H9 (cell line): ENCODE measurements at regions not wholly inside any gene's neighbourhood (a gene's known extent, or its start where the extent isn't known, plus 50 kb on each side); places are given as distances from the start of the nearest gene placed in this dataset.
"Not testable (repeated sequence)": the region's sequence is repeated elsewhere in the genome, so short reads cannot be mapped to it uniquely, and the experiment has no call there.

ENCODE experiments used
- DNase-seq: peaks from one replicate; pipeline ENCODE4 v3.0.0-alpha.2; 2017
- H2AFZ ChIP-seq: one replicate; pipeline ENCODE4 v1.6.1; 2013; ENCODE audit warnings: mild to moderate bottlenecking, low read length, control low read depth, moderate library complexity
- H2AK5ac ChIP-seq: 2 replicates; pipeline ENCODE4 v1.6.1; 2013; ENCODE audit warnings: low read length, control low read depth, mixed read lengths; ENCODE audit not compliant: insufficient read length
- H2BK120ac ChIP-seq: one replicate; pipeline ENCODE4 v1.6.1; 2013; ENCODE audit warnings: low read depth, mild to moderate bottlenecking, low read length, control low read depth, inconsistent platforms; ENCODE audit not compliant: poor library complexity, severe bottlenecking
- H2BK12ac ChIP-seq: 2 replicates; pipeline ENCODE4 v1.6.1; 2013; ENCODE audit warnings: low read length, control low read depth, mixed read lengths, low read depth; ENCODE audit not compliant: insufficient read length
- H2BK15ac ChIP-seq: 2 replicates; pipeline ENCODE4 v1.6.1; 2013; ENCODE audit warnings: low read depth, low read length, control low read depth
- H2BK20ac ChIP-seq: one replicate; pipeline ENCODE4 v1.6.1; 2013; ENCODE audit warnings: low read depth, mild to moderate bottlenecking, low read length, control low read depth, inconsistent platforms; ENCODE audit not compliant: poor library complexity, severe bottlenecking
- H2BK5ac ChIP-seq: 2 replicates; pipeline ENCODE4 v1.6.1; 2013; ENCODE audit warnings: low read length, control low read depth, mixed read lengths; ENCODE audit not compliant: insufficient read length
- H3K14ac ChIP-seq: 2 replicates; pipeline ENCODE4 v1.6.1; 2013; ENCODE audit warnings: low read length, control low read depth; ENCODE audit not compliant: insufficient read depth
- H3K18ac ChIP-seq: 2 replicates; pipeline ENCODE4 v1.6.1; 2013; ENCODE audit warnings: low read depth, mild to moderate bottlenecking, mixed read lengths, low read length, control low read depth; ENCODE audit not compliant: insufficient read length
- H3K23ac ChIP-seq: 2 replicates; pipeline ENCODE4 v1.6.1; 2013; ENCODE audit warnings: low read length, control low read depth, mixed read lengths, low read depth; ENCODE audit not compliant: insufficient read length
- H3K23me2 ChIP-seq: 2 replicates; pipeline ENCODE4 v1.6.1; 2013; ENCODE audit warnings: low read depth, mild to moderate bottlenecking, mixed read lengths, low read length, control low read depth; ENCODE audit not compliant: insufficient read length, poor library complexity, severe bottlenecking
- H3K27ac ChIP-seq: 2 replicates; pipeline ENCODE4 v1.5.1; 2013; ENCODE audit warnings: low read length, control low read depth, mixed read lengths, low read depth; ENCODE audit not compliant: insufficient read length
- H3K27me3 ChIP-seq: 2 replicates; pipeline ENCODE4 v1.6.1; 2013; ENCODE audit warnings: low read length, control low read depth, inconsistent platforms; ENCODE audit not compliant: insufficient read depth
- H3K4ac ChIP-seq: 2 replicates; pipeline ENCODE4 v1.6.1; 2013; ENCODE audit warnings: low read depth, mild to moderate bottlenecking, control low read depth, inconsistent platforms, low read length, moderate library complexity
- H3K4me1 ChIP-seq: 2 replicates; pipeline ENCODE4 v1.6.1; 2013; ENCODE audit warnings: low read length, control low read depth, inconsistent platforms; ENCODE audit not compliant: insufficient read depth
- H3K4me2 ChIP-seq: 2 replicates; pipeline ENCODE4 v1.6.1; 2013; ENCODE audit warnings: low read length, control low read depth, mixed read lengths; ENCODE audit not compliant: insufficient read length, insufficient read depth
- H3K56ac ChIP-seq: 2 replicates; pipeline ENCODE4 v1.6.1; 2013; ENCODE audit warnings: low read depth, mild to moderate bottlenecking, mixed read lengths, low read length, control low read depth; ENCODE audit not compliant: insufficient read length
- H3K79me1 ChIP-seq: 2 replicates; pipeline ENCODE4 v1.6.1; 2013; ENCODE audit warnings: low read depth, mild to moderate bottlenecking, moderate library complexity, low read length, control low read depth, inconsistent platforms; ENCODE audit not compliant: insufficient read depth, poor library complexity, severe bottlenecking
- H3K79me2 ChIP-seq: 2 replicates; pipeline ENCODE4 v1.6.1; 2013; ENCODE audit warnings: low read length, control low read depth, inconsistent platforms; ENCODE audit not compliant: insufficient read depth
- H3K9ac ChIP-seq: 2 replicates; pipeline ENCODE4 v1.6.1; 2013; ENCODE audit warnings: low read length, control low read depth, mixed read lengths; ENCODE audit not compliant: insufficient read length; ENCODE audit errors: extremely low read depth
- H3K9me3 ChIP-seq: one replicate; pipeline ENCODE4 v1.6.1; 2013; ENCODE audit warnings: low read depth, low read length, inconsistent platforms; ENCODE audit not compliant: control insufficient read depth
- H3T11ph ChIP-seq: one replicate; pipeline ENCODE4 v1.6.1; 2013; ENCODE audit warnings: mild to moderate bottlenecking, low read length, control low read depth, inconsistent platforms
- H4K20me1 ChIP-seq: one replicate; pipeline ENCODE4 v1.6.1; 2013; ENCODE audit not compliant: control insufficient read depth, insufficient read length, insufficient read depth
- H4K5ac ChIP-seq: 2 replicates; pipeline ENCODE4 v1.6.1; 2013; ENCODE audit warnings: low read depth, mild to moderate bottlenecking, mixed read lengths, low read length, control low read depth; ENCODE audit not compliant: insufficient read length
- H4K8ac ChIP-seq: replicated peaks from 2 replicates; pipeline ENCODE4 v1.6.1; 2013; ENCODE audit warnings: low read length, control low read depth, mixed read lengths, low read depth; ENCODE audit not compliant: insufficient read length
- H4K91ac ChIP-seq: 2 replicates; pipeline ENCODE4 v1.6.1; 2013; ENCODE audit warnings: low read depth, mild to moderate bottlenecking, moderate library complexity, mixed read lengths, low read length, control low read depth; ENCODE audit not compliant: insufficient read length
- H3K27ac Mint-ChIP-seq, 3 experiments: 2 replicates in 2 of 3; 3 replicates in 1 of 3; pipeline ENCODE4 v1.8.0; 2020 to 2021; ENCODE audit warnings: mixed read lengths in 3 of 3, mild to moderate bottlenecking in 1 of 3, moderate library complexity in 1 of 3
- H3K27me3 Mint-ChIP-seq: 2 replicates; pipeline ENCODE4 v1.8.0; 2021; ENCODE audit warnings: low read depth, mild to moderate bottlenecking, moderate library complexity, mixed read lengths
- H3K36me3 Mint-ChIP-seq, 3 experiments: 2 replicates in 2 of 3; 3 replicates in 1 of 3; pipeline ENCODE4 v1.8.0; 2020 to 2021; ENCODE audit warnings: low read depth in 3 of 3, mixed read lengths in 3 of 3; ENCODE audit not compliant: insufficient read depth in 1 of 3
- H3K4me1 Mint-ChIP-seq, 2 experiments: 2 replicates each; pipeline ENCODE4 v1.8.0; 2020; ENCODE audit warnings: mixed read lengths in 2 of 2
- H3K4me3 Mint-ChIP-seq, 2 experiments: 2 replicates in 1 of 2; 3 replicates in 1 of 2; pipeline ENCODE4 v1.8.0; 2020 to 2021; ENCODE audit warnings: mild to moderate bottlenecking in 2 of 2, mixed read lengths in 2 of 2, moderate library complexity in 1 of 2
- H3K9me3 Mint-ChIP-seq, 2 experiments: 2 replicates in 1 of 2; 3 replicates in 1 of 2; pipeline ENCODE4 v1.8.0; 2020; ENCODE audit warnings: mild to moderate bottlenecking in 2 of 2, mixed read lengths in 2 of 2, moderate library complexity in 1 of 2
- CTCF ChIP-seq: fragments of 200-600 bp; sonication (generic); conservative IDR thresholded peaks from 3 replicates; pipeline ENCODE4 v1.8.0; 2021; ENCODE audit warnings: antibody characterized with exemption, mild to moderate bottlenecking
- WGBS: extraction: QIAGEN DNeasy Blood & Tissue Kit; methylation state at CpG from one replicate; pipeline ENCODE4 v1.1.7; 2013; ENCODE audit warnings: missing lambda C conversion rate, low lambda C conversion rate, mixed read lengths; ENCODE audit not compliant: insufficient read length; ENCODE audit errors: extremely low coverage; 5-methylcytosine and 5-hydroxymethylcytosine counted together

- Histone ChIP-seq H3K27me3 (no peaks in the 10 kb centered on the region), H4K91ac (no peak overlapping the region), H2AFZ (no peak overlapping the region), H3K9ac (no peak overlapping the region), H2BK15ac (no peak overlapping the region), H2BK12ac (no peak overlapping the region), H2BK5ac (no peak overlapping the region), H3K23me2 (no peaks in the 10 kb centered on the region), H2BK120ac (no peak overlapping the region), H3K4me1 (no peaks in the 10 kb centered on the region), H3K23ac (no peak overlapping the region), H3K4me2 (no peak overlapping the region), H4K5ac (no peak overlapping the region), H2AK5ac (no peak overlapping the region), H2BK20ac (no peak overlapping the region), H4K20me1 (no peaks in the 10 kb centered on the region), H3K14ac (no peak overlapping the region), H3K18ac (no peak overlapping the region), H3K27ac (no peak overlapping the region), H3K56ac (no peak overlapping the region), H3K4ac (no peak overlapping the region), H3K79me1 (no peaks in the 10 kb centered on the region), H3K9me3 (no peaks in the 10 kb centered on the region), H3T11ph (no peak overlapping the region), H3K79me2 (no peaks in the 10 kb centered on the region), H4K8ac (no peak overlapping the region)
- no peak for TF ChIP-seq CTCF
- Mint-ChIP-seq H3K4me3 (no peak overlapping the region), H3K4me1 (no peaks in the 10 kb centered on the region), H3K36me3 (peaks cover 8 to 20% (median 10%) of the 10 kb centered on the region in 3 experiments; a peak in 5 of 7 replicates), H3K27ac (no peak overlapping the region), H3K9me3 (peaks cover 21 to 22% of the 10 kb centered on the region in 2 experiments), H3K27me3 (no peaks in the 10 kb centered on the region)
- no peak for DNase-seq
Measured at GRCh38 chr6:103313432-103313831, 1546.3 kb downstream of the HACE1 start.

- not testable (repeated sequence) for H3K9ac ChIP-seq, DNase-seq, H3K79me1 ChIP-seq, H2BK15ac ChIP-seq, H3K27ac Mint-ChIP-seq, H3K56ac ChIP-seq, H3K27me3 Mint-ChIP-seq, H3K36me3 Mint-ChIP-seq, H4K5ac ChIP-seq, H3K23ac ChIP-seq, H2BK120ac ChIP-seq, H3K4me1 ChIP-seq, H2BK12ac ChIP-seq, H2BK5ac ChIP-seq, H3K14ac ChIP-seq, H3K18ac ChIP-seq, H3K4ac ChIP-seq, H3K4me2 ChIP-seq, H2BK20ac ChIP-seq, H4K20me1 ChIP-seq, H2AFZ ChIP-seq, H3K79me2 ChIP-seq, H2AK5ac ChIP-seq, H4K91ac ChIP-seq, H3T11ph ChIP-seq, H3K4me3 Mint-ChIP-seq, H3K23me2 ChIP-seq, H3K27me3 ChIP-seq, H3K9me3 ChIP-seq, H3K4me1 Mint-ChIP-seq, H3K27ac ChIP-seq, H3K9me3 Mint-ChIP-seq, H4K8ac ChIP-seq
- no CpG with 5 or more reads among the region's 35 CpGs for WGBS
Measured at GRCh38 chr6:103294376-103294775, 1565.3 kb downstream of the HACE1 start.
